Neural progenitor cell (in vitro differentiated cells): ENCODE measurements at regions not wholly inside any gene's neighbourhood (a gene's known extent, or its start where the extent isn't known, plus 50 kb on each side); places are given as distances from the start of the nearest gene placed in this dataset.

Experiments used
- DNase-seq: peaks from one replicate; pipeline ENCODE4 v3.0.0-alpha.2; 2016; ENCODE audit warnings: low spot score
- H2AFZ ChIP-seq: fragments of 200-600 bp; sonication (generic); replicated peaks from 2 replicates; pipeline ENCODE4 v1.6.1; 2016; ENCODE audit warnings: antibody characterized with exemption
- H3F3A ChIP-seq: fragments of 200-600 bp; sonication (generic); 2 replicates; pipeline ENCODE4 v1.6.1; 2016; ENCODE audit warnings: antibody characterized with exemption, low read depth
- H3K27ac ChIP-seq: fragments of 200-600 bp; sonication (generic); 2 replicates; pipeline ENCODE4 v1.5.1; 2016; ENCODE audit warnings: mild to moderate bottlenecking
- H3K27me3 ChIP-seq: fragments of 200-600 bp; sonication (generic); 2 replicates; pipeline ENCODE4 v1.6.1; 2016; ENCODE audit warnings: mild to moderate bottlenecking, moderate library complexity
- H3K36me3 ChIP-seq: fragments of 200-600 bp; sonication (generic); 2 replicates; pipeline ENCODE4 v1.5.1; 2016
- H3K4me1 ChIP-seq: fragments of 200-600 bp; sonication (generic); 2 replicates; pipeline ENCODE4 v1.6.1; 2016; ENCODE audit warnings: mixed run types
- H3K4me2 ChIP-seq: fragments of 200-600 bp; sonication (generic); 2 replicates; pipeline ENCODE4 v1.6.1; 2016
- H3K4me3 ChIP-seq: fragments of 200-600 bp; sonication (generic); 2 replicates; pipeline ENCODE4 v1.5.1; 2016
- H3K79me2 ChIP-seq: fragments of 200-600 bp; sonication (generic); 2 replicates; pipeline ENCODE4 v1.6.1; 2016; ENCODE audit warnings: low read depth
- H3K9ac ChIP-seq: fragments of 200-600 bp; sonication (generic); 2 replicates; pipeline ENCODE4 v1.6.1; 2016
- H3K9me3 ChIP-seq: fragments of 200-600 bp; sonication (generic); 2 replicates; pipeline ENCODE4 v1.5.1; 2016; ENCODE audit warnings: low read depth
- H4K20me1 ChIP-seq: fragments of 200-600 bp; sonication (generic); 2 replicates; pipeline ENCODE4 v1.6.1; 2016; ENCODE audit warnings: low read depth
- H3K27ac Mint-ChIP-seq: 3 replicates; pipeline ENCODE4 v1.8.0; 2021; ENCODE audit warnings: mixed read lengths
- H3K27me3 Mint-ChIP-seq: 2 replicates; pipeline ENCODE4 v1.8.0; 2022; ENCODE audit warnings: low read depth, mild to moderate bottlenecking, inconsistent platforms, moderate library complexity, mixed read lengths; ENCODE audit not compliant: insufficient read depth
- H3K36me3 Mint-ChIP-seq: 3 replicates; pipeline ENCODE4 v1.8.0; 2021; ENCODE audit warnings: mixed read lengths
- H3K4me1 Mint-ChIP-seq: 3 replicates; pipeline ENCODE4 v1.8.0; 2021; ENCODE audit warnings: mixed read lengths
- H3K4me3 Mint-ChIP-seq: 3 replicates; pipeline ENCODE4 v1.8.0; 2021; ENCODE audit warnings: mild to moderate bottlenecking, moderate library complexity, mixed read lengths
- H3K9me3 Mint-ChIP-seq: 3 replicates; pipeline ENCODE4 v1.8.0; 2020; ENCODE audit warnings: mixed read lengths
- CTCF ChIP-seq: fragments of 200-600 bp; sonication (generic); IDR thresholded peaks from 2 replicates; pipeline ENCODE4 v1.5.1; 2017; ENCODE audit warnings: antibody characterized with exemption, mild to moderate bottlenecking
- EZH2 ChIP-seq: fragments of 200-600 bp; sonication (generic); IDR thresholded peaks from 2 replicates; pipeline ENCODE4 v1.6.1; 2017; ENCODE audit warnings: antibody characterized with exemption, mild to moderate bottlenecking, moderate library complexity
- EZH2phosphoT487 ChIP-seq: fragments of 200-600 bp; sonication (generic); IDR thresholded peaks from 2 replicates; pipeline ENCODE4 v1.6.1; 2017; ENCODE audit warnings: antibody characterized with exemption

- H3K27ac Mint-ChIP-seq, result no peak overlapping the region
- Histone ChIP-seq H3K4me2 (no peak overlapping the region), H3K4me3 (no peak overlapping the region), H3K9me3 (no peaks in the 10 kb centered on the region), H3K27ac (no peak overlapping the region), H3K4me1 (peaks cover 7% of the 10 kb centered on the region), H3F3A (no peaks in the 10 kb centered on the region), H4K20me1 (no peaks in the 10 kb centered on the region), H3K27me3 (no peaks in the 10 kb centered on the region), H3K9ac (no peak overlapping the region), H3K36me3 (no peaks in the 10 kb centered on the region), H2AFZ (peak overlapping the region; percentile 4), H3K79me2 (no peaks in the 10 kb centered on the region)
- no peaks in the 10 kb centered on the region for H3K27me3 Mint-ChIP-seq
- no peaks in the 10 kb centered on the region for H3K36me3 Mint-ChIP-seq
- DNase-seq, result no peak
- no peaks in the 10 kb centered on the region for H3K9me3 Mint-ChIP-seq
- H3K4me1 Mint-ChIP-seq, result peaks cover 18% of the 10 kb centered on the region
- no peak for TF ChIP-seq CTCF
- TF ChIP-seq EZH2phosphoT487, result no peak
- TF ChIP-seq EZH2, result no peak
- no peak overlapping the region for H3K4me3 Mint-ChIP-seq
Measured at GRCh38 chr1:99546432-99547416, 99.2 kb upstream of the PALMD start.

GRCh38 chr1:99548943-99549605 is 96.8 kb upstream of the PALMD start:
- Mint-ChIP-seq H3K27me3 (no peaks in the 10 kb centered on the region), H3K36me3 (no peaks in the 10 kb centered on the region), H3K27ac (peak overlapping the region; percentile 18), H3K4me3 (no peak overlapping the region), H3K9me3 (no peaks in the 10 kb centered on the region), H3K4me1 (peaks cover 23% of the 10 kb centered on the region)
- Histone ChIP-seq H3F3A (no peaks in the 10 kb centered on the region), H3K27ac (no peak overlapping the region), H3K27me3 (no peaks in the 10 kb centered on the region), H3K4me3 (no peak overlapping the region), H3K4me2 (no peak overlapping the region), H4K20me1 (no peaks in the 10 kb centered on the region), H3K9ac (no peak overlapping the region), H2AFZ (no peak overlapping the region), H3K36me3 (no peaks in the 10 kb centered on the region), H3K9me3 (no peaks in the 10 kb centered on the region), H3K79me2 (no peaks in the 10 kb centered on the region), H3K4me1 (peaks cover 7% of the 10 kb centered on the region)
- no peak for DNase-seq
- TF ChIP-seq EZH2 (no peak), CTCF (no peak), EZH2phosphoT487 (no peak)

- no peaks in the 10 kb centered on the region for H3K9me3 Mint-ChIP-seq
- H3K27ac Mint-ChIP-seq, result peak overlapping the region; percentile 92
- H3K27me3 Mint-ChIP-seq, result no peaks in the 10 kb centered on the region
- H3K36me3 Mint-ChIP-seq, result no peaks in the 10 kb centered on the region
- peaks cover 14% of the 10 kb centered on the region for H3K4me1 Mint-ChIP-seq
- DNase-seq, result peak; percentile 58
- Histone ChIP-seq H3K27ac (peak overlapping the region; percentile 31), H3F3A (no peaks in the 10 kb centered on the region), H3K9me3 (no peaks in the 10 kb centered on the region), H3K79me2 (no peaks in the 10 kb centered on the region), H3K4me1 (peaks cover 7% of the 10 kb centered on the region), H3K36me3 (no peaks in the 10 kb centered on the region), H3K4me3 (no peak overlapping the region), H3K9ac (no peak overlapping the region), H3K4me2 (no peak overlapping the region), H4K20me1 (no peaks in the 10 kb centered on the region), H2AFZ (no peak overlapping the region), H3K27me3 (no peaks in the 10 kb centered on the region)
- no peak overlapping the region for H3K4me3 Mint-ChIP-seq
- TF ChIP-seq CTCF (no peak), EZH2 (no peak), EZH2phosphoT487 (no peak)
Measured at GRCh38 chr1:99550198-99550597, 95.7 kb upstream of the PALMD start.
